Left renal cortex interstitium (tissue), 4 donors: ENCODE measurements at regions not wholly inside any gene's neighbourhood (a gene's known extent, or its start where the extent isn't known, plus 50 kb on each side); places are given as distances from the start of the nearest gene placed in this dataset.
"Not testable (repeated sequence)": the region's sequence is repeated elsewhere in the genome, so short reads cannot be mapped to it uniquely, and the experiment has no call there.

Experiments used
- DNase-seq, 4 donors: peaks; one replicate each; pipeline ENCODE4 v3.0.0-alpha.2; 2013; ENCODE audit warnings: low read depth in 4 of 4, low spot score in 2 of 4, missing footprints in 1 of 4

- DNase-seq: no peak
Observed at GRCh38 chr18:9042766-9043481, 59.6 kb upstream of the NDUFV2 start.

- no peak for DNase-seq
Observed at GRCh38 chr18:9043581-9043980, 58.9 kb upstream of the NDUFV2 start.

- DNase-seq: no peak
Observed at GRCh38 chr18:9047715-9048114, 54.8 kb upstream of the NDUFV2 start.

GRCh38 chr18:9048236-9048635 lies 54.3 kb upstream of the NDUFV2 start:
- DNase-seq: no peak

GRCh38 chr18:9048808-9049494 lies 53.5 kb upstream of the NDUFV2 start:
- DNase-seq: no peak

DNA sequence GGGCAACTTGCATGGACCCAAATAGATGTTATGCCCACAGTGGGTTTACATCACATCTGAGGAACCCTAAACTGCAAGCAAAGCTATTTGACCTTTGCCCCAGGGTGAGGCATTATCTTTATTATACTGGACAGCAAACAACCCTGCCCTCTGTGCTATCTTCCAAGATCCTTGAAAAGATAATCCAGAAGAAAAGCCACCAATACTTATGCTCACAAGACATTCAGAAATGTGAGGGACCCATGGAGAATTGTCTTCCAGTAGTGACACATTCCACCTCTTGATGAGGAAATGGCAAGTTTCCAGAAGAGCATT lies 53.0 kb upstream of the NDUFV2 start:
- DNase-seq: no peak

GRCh38 chr18:9050628-9051284 lies 51.7 kb upstream of the NDUFV2 start:
- DNase-seq: not testable (repeated sequence)
